ENCODE measurements at regions not wholly inside any gene's neighbourhood (a gene's known extent, or its start where the extent isn't known, plus 50 kb on each side); places are given as distances from the start of the nearest gene placed in this dataset.

DNA sequence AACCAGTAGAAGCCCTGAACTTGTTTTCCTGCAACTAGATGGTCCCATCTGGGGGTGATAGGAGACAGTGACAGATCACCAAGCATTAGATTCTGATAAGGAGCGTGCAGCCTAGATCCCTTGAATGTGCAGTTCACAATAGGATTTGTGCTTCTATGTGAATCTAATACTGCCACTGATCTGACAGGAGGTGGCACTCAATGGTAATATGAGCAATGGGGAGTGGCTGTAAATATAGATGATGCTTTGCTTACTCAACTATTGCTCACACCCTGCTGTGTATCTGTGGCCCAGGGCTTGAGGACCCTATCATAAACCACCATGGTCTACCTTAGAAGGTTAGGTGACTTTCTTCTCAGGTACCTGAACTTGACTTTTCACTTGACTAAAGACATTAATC lies 417.1 kb upstream of the ARHGEF26 start:
- H3K4me3 ChIP-seq = no peak overlapping the region
- H3K4me1 ChIP-seq = no peaks in the 10 kb centered on the region
- ATAC-seq = no peak
- H3K27ac ChIP-seq = no peak overlapping the region
- intact Hi-C loops (cut with DNase I) = no loop called here
- H3K9me3 ChIP-seq = no peaks in the 10 kb centered on the region
- H3K27me3 ChIP-seq = no peaks in the 10 kb centered on the region
- WGBS, 2 donors = 48 to 57% methylated on average over 1 of the region's 1 CpG
- DNase-seq = no peak
- no peaks in the 10 kb centered on the region for H3K36me3 ChIP-seq (replicated peaks in 1 of 2; ENCODE audit: insufficient read depth in 1 of 2, low read depth in 2 of 2)
- TF ChIP-seq POLR2A (IDR thresholded peaks at IDR 0.05) = no peak
- TF ChIP-seq, protein P1, sequence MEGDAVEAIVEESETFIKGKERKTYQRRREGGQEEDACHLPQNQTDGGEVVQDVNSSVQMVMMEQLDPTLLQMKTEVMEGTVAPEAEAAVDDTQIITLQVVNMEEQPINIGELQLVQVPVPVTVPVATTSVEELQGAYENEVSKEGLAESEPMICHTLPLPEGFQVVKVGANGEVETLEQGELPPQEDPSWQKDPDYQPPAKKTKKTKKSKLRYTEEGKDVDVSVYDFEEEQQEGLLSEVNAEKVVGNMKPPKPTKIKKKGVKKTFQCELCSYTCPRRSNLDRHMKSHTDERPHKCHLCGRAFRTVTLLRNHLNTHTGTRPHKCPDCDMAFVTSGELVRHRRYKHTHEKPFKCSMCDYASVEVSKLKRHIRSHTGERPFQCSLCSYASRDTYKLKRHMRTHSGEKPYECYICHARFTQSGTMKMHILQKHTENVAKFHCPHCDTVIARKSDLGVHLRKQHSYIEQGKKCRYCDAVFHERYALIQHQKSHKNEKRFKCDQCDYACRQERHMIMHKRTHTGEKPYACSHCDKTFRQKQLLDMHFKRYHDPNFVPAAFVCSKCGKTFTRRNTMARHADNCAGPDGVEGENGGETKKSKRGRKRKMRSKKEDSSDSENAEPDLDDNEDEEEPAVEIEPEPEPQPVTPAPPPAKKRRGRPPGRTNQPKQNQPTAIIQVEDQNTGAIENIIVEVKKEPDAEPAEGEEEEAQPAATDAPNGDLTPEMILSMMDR (IDR thresholded peaks at IDR 0.05) = no peak

- ATAC-seq (no peak), DNase-seq (no peak)
- Histone ChIP-seq H3K9me3 (no peaks in the 10 kb centered on the region), H3K27ac (no peak overlapping the region), H3K4me1 (no peaks in the 10 kb centered on the region), H3K4me3 (no peak overlapping the region), H3K27me3 (no peaks in the 10 kb centered on the region), H3K36me3 (replicated peaks in 1 of 2; ENCODE audit: insufficient read depth in 1 of 2, low read depth in 2 of 2) (no peaks in the 10 kb centered on the region)
- TF ChIP-seq, protein P1 (IDR thresholded peaks at IDR 0.05) = no peak
- no peak for TF ChIP-seq POLR2A (IDR thresholded peaks at IDR 0.05)
- 16 to 41% methylated on average over 1 of the region's 1 CpG for WGBS, 2 donors
- intact Hi-C loops (cut with DNase I) = no loop called here
Observed at GRCh38 chr3:153706706-153707105, 414.5 kb upstream of the ARHGEF26 start.

- intact Hi-C loops (cut with DNase I) = no loop called here
- 51 to 60% methylated on average over 4 of the region's 4 CpGs for WGBS, 2 donors
Observed at GRCh38 chr3:153714016-153714415, 407.2 kb upstream of the ARHGEF26 start.

DNA sequence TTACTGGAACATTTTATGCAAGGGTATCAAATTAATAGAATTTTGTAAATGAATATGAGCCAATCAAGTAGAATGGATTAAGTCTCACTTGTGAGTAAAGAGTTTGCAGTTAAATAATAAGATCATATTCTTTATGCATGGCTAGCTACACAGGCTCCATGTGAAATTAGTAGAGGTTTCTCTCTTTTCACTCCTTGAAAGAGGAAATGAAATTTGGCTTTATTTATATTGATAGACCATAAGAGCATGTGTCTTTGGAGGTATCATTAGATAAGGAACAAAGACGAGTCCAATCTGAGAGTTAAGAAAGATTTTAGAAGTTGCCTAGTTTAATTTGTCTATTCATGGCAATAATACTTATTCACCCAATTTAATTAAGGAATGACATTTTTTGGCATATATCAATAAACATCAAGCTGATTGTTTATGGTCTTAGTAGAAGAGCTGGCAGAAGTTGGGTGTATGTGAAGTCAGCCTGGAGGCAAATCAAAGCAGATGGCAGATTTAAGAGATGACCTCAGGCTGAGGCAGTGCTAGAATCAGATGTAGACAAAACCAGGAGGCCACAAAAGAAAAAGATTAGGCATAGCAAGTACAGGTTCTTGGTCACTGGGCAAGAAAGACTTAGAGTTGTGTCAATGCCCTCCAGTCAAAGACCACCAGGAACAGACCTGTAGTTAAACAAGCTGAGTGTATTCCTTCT lies 406.5 kb upstream of the ARHGEF26 start:
- ATAC-seq (no peak), DNase-seq (no peak)
- 40 to 48% methylated on average over 1 of the region's 1 CpG for WGBS, 2 donors
- no peaks in the 10 kb centered on the region for H3K27me3 ChIP-seq
- H3K4me3 ChIP-seq = no peak overlapping the region
- no peak for TF ChIP-seq POLR2A (IDR thresholded peaks at IDR 0.05)
- TF ChIP-seq, protein P1 (IDR thresholded peaks at IDR 0.05) = no peak
- no peaks in the 10 kb centered on the region for H3K36me3 ChIP-seq (replicated peaks in 1 of 2; ENCODE audit: insufficient read depth in 1 of 2, low read depth in 2 of 2)
- H3K9me3 ChIP-seq = no peaks in the 10 kb centered on the region
- H3K27ac ChIP-seq = no peak overlapping the region
- intact Hi-C loops (cut with DNase I) = no loop called here
- H3K4me1 ChIP-seq = no peaks in the 10 kb centered on the region

More at GRCh38 chr3:153714016-153714415, 407.2 kb upstream of the ARHGEF26 start:
- H3K4me1 ChIP-seq = no peaks in the 10 kb centered on the region
- H3K4me3 ChIP-seq = no peak overlapping the region
- no peaks in the 10 kb centered on the region for H3K9me3 ChIP-seq
- DNase-seq = no peak
- H3K27me3 ChIP-seq = no peaks in the 10 kb centered on the region
- ATAC-seq = no peak
- TF ChIP-seq, protein P1 (IDR thresholded peaks at IDR 0.05) = no peak
- no peak overlapping the region for H3K27ac ChIP-seq
- H3K36me3 ChIP-seq (replicated peaks in 1 of 2; ENCODE audit: insufficient read depth in 1 of 2, low read depth in 2 of 2) = no peaks in the 10 kb centered on the region

- intact Hi-C loops (cut with DNase I) = no loop called here
- no peaks in the 10 kb centered on the region for H3K27me3 ChIP-seq
- no peaks in the 10 kb centered on the region for H3K4me1 ChIP-seq
- 36 to 51% methylated on average over 2 of the region's 2 CpGs for WGBS, 2 donors
- no peaks in the 10 kb centered on the region for H3K9me3 ChIP-seq
- no peak for TF ChIP-seq POLR2A (IDR thresholded peaks at IDR 0.05)
- TF ChIP-seq, protein P1 (IDR thresholded peaks at IDR 0.05) = no peak
- no peak for ATAC-seq
- H3K27ac ChIP-seq = no peak overlapping the region
- DNase-seq = no peak
- no peak overlapping the region for H3K4me3 ChIP-seq
- no peaks in the 10 kb centered on the region for H3K36me3 ChIP-seq (replicated peaks in 1 of 2; ENCODE audit: insufficient read depth in 1 of 2, low read depth in 2 of 2)
Observed at GRCh38 chr3:153722157-153722556, 399.0 kb upstream of the ARHGEF26 start.

Measured in body of pancreas (tissue), 4 donors.